Fibroblast of lung (primary cell): ENCODE measurements at regions not wholly inside any gene's neighbourhood (a gene's known extent, or its start where the extent isn't known, plus 50 kb on each side); places are given as distances from the start of the nearest gene placed in this dataset.
"Not testable (repeated sequence)": the region's sequence is repeated elsewhere in the genome, so short reads cannot be mapped to it uniquely, and the experiment has no call there.

Source experiments
- CTCF ChIP-seq, 2 donors: IDR thresholded peaks in 1 of 2; conservative IDR thresholded peaks in 1 of 2; 1 replicate in 1 of 2; 2 replicates in 1 of 2; pipeline ENCODE4 v1.5.1; 2011 to 2012; ENCODE audit warnings: low read length in 2 of 2, control low read depth in 1 of 2, inconsistent platforms in 1 of 2, low read depth in 1 of 2, mild to moderate bottlenecking in 1 of 2
- EZH2 ChIP-seq: IDR thresholded peaks from 2 replicates; pipeline ENCODE4 v1.5.1; 2012; ENCODE audit warnings: low read length, control low read depth, mild to moderate bottlenecking; ENCODE audit errors: missing control alignments

DNA sequence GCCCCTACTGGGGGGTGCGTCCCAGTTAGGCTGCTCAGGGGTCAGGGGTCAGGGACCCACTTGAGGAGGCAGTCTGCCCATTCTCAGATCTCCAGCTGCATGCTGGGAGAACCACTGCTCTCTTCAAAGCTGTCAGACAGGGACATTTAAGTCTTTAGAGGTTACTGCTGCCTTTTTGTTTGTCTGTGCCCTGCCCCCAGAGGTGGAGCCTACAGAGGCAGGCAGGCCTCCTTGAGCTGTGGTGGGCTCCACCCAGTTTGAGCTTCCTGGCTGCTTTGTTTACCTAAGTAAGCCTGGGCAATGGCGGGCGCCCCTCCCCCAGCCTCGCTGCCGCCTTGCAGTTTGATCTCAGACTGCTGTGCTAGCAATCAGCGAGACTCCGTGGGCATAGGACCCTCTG lies 130.5 kb downstream of the FZD1 start:
- TF ChIP-seq CTCF (conservative IDR thresholded peaks at IDR 0.05 in 1 of 2, IDR thresholded peaks at IDR 0.05 in 1 of 2; ENCODE audit: low read depth in 1 of 2, low read length in 2 of 2); EZH2: not testable (repeated sequence)
